ENCODE measurements at regions not wholly inside any gene's neighbourhood (a gene's known extent, or its start where the extent isn't known, plus 50 kb on each side); places are given as distances from the start of the nearest gene placed in this dataset.

- H3K27me3 Mint-ChIP-seq (ENCODE audit: low read depth): peaks cover 11% of the 10 kb centered on the region
Measured at GRCh38 chr10:128210215-128211063, 84.2 kb upstream of the MKI67 start.

GRCh38 chr10:128211064-128211504 lies 84.9 kb upstream of the MKI67 start:
- no peak for DNase-seq (ENCODE audit: low read depth, low spot score)
- H3K4me1 Mint-ChIP-seq: peaks cover 32% of the 10 kb centered on the region
- TF ChIP-seq CTCF (conservative IDR thresholded peaks at IDR 0.05): no peak
- H3K4me3 Mint-ChIP-seq: peak overlapping the region; percentile 89
- H3K27ac Mint-ChIP-seq (ENCODE audit: unreplicated experiment): no peak overlapping the region
- H3K36me3 Mint-ChIP-seq (ENCODE audit: low read depth): no peaks in the 10 kb centered on the region
- peaks cover 11% of the 10 kb centered on the region for H3K27me3 Mint-ChIP-seq (ENCODE audit: low read depth)
- no peaks in the 10 kb centered on the region for H3K9me3 Mint-ChIP-seq

More at GRCh38 chr10:128210215-128211063, 84.2 kb upstream of the MKI67 start:
- H3K4me1 Mint-ChIP-seq: peaks cover 29% of the 10 kb centered on the region
- no peaks in the 10 kb centered on the region for H3K36me3 Mint-ChIP-seq (ENCODE audit: low read depth)
- peak overlapping the region; percentile 34 for H3K4me3 Mint-ChIP-seq
- H3K27ac Mint-ChIP-seq (ENCODE audit: unreplicated experiment): no peak overlapping the region
- peak; percentile 80 for TF ChIP-seq CTCF (conservative IDR thresholded peaks at IDR 0.05)
- DNase-seq (ENCODE audit: low read depth, low spot score): peak; percentile 79
- no peaks in the 10 kb centered on the region for H3K9me3 Mint-ChIP-seq

GRCh38 chr10:128211953-128212727 lies 85.9 kb upstream of the MKI67 start:
- Mint-ChIP-seq H3K36me3 (ENCODE audit: low read depth) (no peaks in the 10 kb centered on the region), H3K4me1 (peaks cover 32% of the 10 kb centered on the region), H3K27me3 (ENCODE audit: low read depth) (peaks cover 11% of the 10 kb centered on the region), H3K27ac (ENCODE audit: unreplicated experiment) (no peak overlapping the region), H3K4me3 (peak overlapping the region; percentile 89), H3K9me3 (no peaks in the 10 kb centered on the region)
- peak; percentile 95 for TF ChIP-seq CTCF (conservative IDR thresholded peaks at IDR 0.05)
- peak; percentile 85 for DNase-seq (ENCODE audit: low read depth, low spot score)

GRCh38 chr10:128213156-128213555 lies 86.9 kb upstream of the MKI67 start:
- no peaks in the 10 kb centered on the region for H3K9me3 Mint-ChIP-seq
- peaks cover 11% of the 10 kb centered on the region for H3K27me3 Mint-ChIP-seq (ENCODE audit: low read depth)
- H3K4me1 Mint-ChIP-seq: peaks cover 32% of the 10 kb centered on the region
- H3K4me3 Mint-ChIP-seq: peak overlapping the region; percentile 20
- no peaks in the 10 kb centered on the region for H3K36me3 Mint-ChIP-seq (ENCODE audit: low read depth)
- no peak overlapping the region for H3K27ac Mint-ChIP-seq (ENCODE audit: unreplicated experiment)
- no peak for TF ChIP-seq CTCF (conservative IDR thresholded peaks at IDR 0.05)
- DNase-seq (ENCODE audit: low read depth, low spot score): no peak

- H3K4me3 Mint-ChIP-seq: no peak overlapping the region
- TF ChIP-seq CTCF (conservative IDR thresholded peaks at IDR 0.05): no peak
- H3K27ac Mint-ChIP-seq (ENCODE audit: unreplicated experiment): no peak overlapping the region
- H3K9me3 Mint-ChIP-seq: no peaks in the 10 kb centered on the region
- no peaks in the 10 kb centered on the region for H3K36me3 Mint-ChIP-seq (ENCODE audit: low read depth)
- DNase-seq (ENCODE audit: low read depth, low spot score): no peak
- peaks cover 11% of the 10 kb centered on the region for H3K27me3 Mint-ChIP-seq (ENCODE audit: low read depth)
- peaks cover 32% of the 10 kb centered on the region for H3K4me1 Mint-ChIP-seq
Measured at GRCh38 chr10:128215733-128216132, 89.5 kb upstream of the MKI67 start.

Data from neural crest cell (in vitro differentiated cells).